ENCODE measurements at regions not wholly inside any gene's neighbourhood (a gene's known extent, or its start where the extent isn't known, plus 50 kb on each side); places are given as distances from the start of the nearest gene placed in this dataset.

GRCh38 chr17:51423421-51424160 is 163.2 kb downstream of the UTP18 start:
- TF ChIP-seq PAX5 (IDR thresholded peaks at IDR 0.05; ENCODE audit: insufficient read depth, low read length, severe bottlenecking) (no peak), POLR2AphosphoS5 (IDR thresholded peaks at IDR 0.05; ENCODE audit: low read depth, low read length) (no peak)

All from GM12891 (cell line).